ENCODE measurements at regions not wholly inside any gene's neighbourhood (a gene's known extent, or its start where the extent isn't known, plus 50 kb on each side); places are given as distances from the start of the nearest gene placed in this dataset.

DNA sequence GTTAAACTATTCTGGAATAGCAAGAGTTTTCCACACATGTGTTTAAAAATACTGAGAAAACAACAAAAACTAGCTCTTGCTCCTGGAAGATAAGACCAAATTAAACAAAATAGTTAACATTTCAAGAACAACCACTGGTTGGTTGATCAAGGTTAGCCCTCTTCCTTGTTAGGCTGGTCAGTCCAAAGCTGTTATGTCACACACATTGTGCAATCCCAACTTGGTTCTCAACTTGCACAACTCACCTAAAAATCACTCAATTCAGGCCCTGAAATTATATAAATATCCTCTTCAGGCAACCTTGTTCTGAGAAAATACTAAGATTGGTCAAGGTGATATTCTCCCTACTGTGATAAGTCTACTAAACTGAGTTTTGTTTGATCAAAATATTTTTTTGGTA lies 169.7 kb upstream of the LRP1B start:
- H3K36me3 Mint-ChIP-seq, result no peaks in the 10 kb centered on the region
- TF ChIP-seq, protein P1, sequence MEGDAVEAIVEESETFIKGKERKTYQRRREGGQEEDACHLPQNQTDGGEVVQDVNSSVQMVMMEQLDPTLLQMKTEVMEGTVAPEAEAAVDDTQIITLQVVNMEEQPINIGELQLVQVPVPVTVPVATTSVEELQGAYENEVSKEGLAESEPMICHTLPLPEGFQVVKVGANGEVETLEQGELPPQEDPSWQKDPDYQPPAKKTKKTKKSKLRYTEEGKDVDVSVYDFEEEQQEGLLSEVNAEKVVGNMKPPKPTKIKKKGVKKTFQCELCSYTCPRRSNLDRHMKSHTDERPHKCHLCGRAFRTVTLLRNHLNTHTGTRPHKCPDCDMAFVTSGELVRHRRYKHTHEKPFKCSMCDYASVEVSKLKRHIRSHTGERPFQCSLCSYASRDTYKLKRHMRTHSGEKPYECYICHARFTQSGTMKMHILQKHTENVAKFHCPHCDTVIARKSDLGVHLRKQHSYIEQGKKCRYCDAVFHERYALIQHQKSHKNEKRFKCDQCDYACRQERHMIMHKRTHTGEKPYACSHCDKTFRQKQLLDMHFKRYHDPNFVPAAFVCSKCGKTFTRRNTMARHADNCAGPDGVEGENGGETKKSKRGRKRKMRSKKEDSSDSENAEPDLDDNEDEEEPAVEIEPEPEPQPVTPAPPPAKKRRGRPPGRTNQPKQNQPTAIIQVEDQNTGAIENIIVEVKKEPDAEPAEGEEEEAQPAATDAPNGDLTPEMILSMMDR (IDR thresholded peaks at IDR 0.05), result no peak

DNA sequence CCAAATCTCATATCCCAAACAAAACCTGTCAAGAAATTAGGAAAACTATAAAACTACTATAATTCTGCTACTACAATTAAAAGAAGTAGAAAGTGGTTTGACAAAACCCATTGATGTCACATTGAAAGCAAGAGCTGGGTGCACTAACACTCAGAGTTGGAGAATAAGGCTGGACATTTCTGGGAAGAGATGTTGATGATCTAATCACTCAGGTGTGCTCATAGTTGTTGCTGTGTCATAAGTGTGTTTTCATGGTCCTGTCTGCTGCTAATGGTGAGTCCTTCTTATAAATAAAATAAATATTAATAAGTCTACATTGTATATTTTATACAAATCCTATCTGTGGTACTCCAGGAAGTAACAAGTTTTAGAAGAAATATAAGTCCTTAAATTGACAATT lies 168.2 kb upstream of the LRP1B start:
- Histone ChIP-seq H2AFZ (ENCODE audit: insufficient read depth, low read depth, low read length, poor library complexity, severe bottlenecking) (no peak overlapping the region), H3K27me3 (ENCODE audit: control insufficient read depth in 2 of 2, insufficient read depth in 2 of 2, low read length in 2 of 2) (no peaks in the 10 kb centered on the region), H3K4me1 (ENCODE audit: control insufficient read depth in 1 of 2, insufficient read depth in 2 of 2, low read length in 2 of 2) (no peaks in the 10 kb centered on the region), H3K36me3 (replicated peaks in 1 of 2; ENCODE audit: control insufficient read depth in 1 of 2, insufficient read depth in 2 of 2, low read length in 2 of 2) (no peaks in the 10 kb centered on the region), H3K9me3 (replicated peaks in 1 of 2; ENCODE audit: control insufficient read depth in 1 of 2, insufficient read depth in 1 of 2, low read length in 2 of 2) (no peaks in the 10 kb centered on the region), H3K79me2 (ENCODE audit: insufficient read depth, low read length) (no peaks in the 10 kb centered on the region), H3K9ac (ENCODE audit: insufficient read depth, low read length, poor library complexity, severe bottlenecking) (no peak overlapping the region), H3K27ac (ENCODE audit: low read depth in 1 of 2, low read length in 2 of 2) (no peak overlapping the region), H3K4me2 (replicated peaks; ENCODE audit: extremely low read depth, low read length, poor library complexity, severe bottlenecking) (no peak overlapping the region), H3K4me3 (replicated peaks in 1 of 3; ENCODE audit: low read depth in 2 of 3, low read length in 3 of 3) (no peak overlapping the region), H4K20me1 (ENCODE audit: insufficient read depth, low read length) (no peaks in the 10 kb centered on the region)
- Mint-ChIP-seq H3K27ac (no peak overlapping the region), H3K27me3 (ENCODE audit: low read depth in 3 of 3) (peaks cover 0 to 3% (median 2%) of the 10 kb centered on the region in 3 donors), H3K4me1 (no peaks in the 10 kb centered on the region), H3K36me3 (no peaks in the 10 kb centered on the region), H3K9me3 (peaks cover 0 to 4% (median 2%) of the 10 kb centered on the region in 7 donors), H3K4me3 (no peak overlapping the region)
- no peak for DNase-seq
- TF ChIP-seq, protein P1 (IDR thresholded peaks at IDR 0.05), result no peak
- intact Hi-C loops (cut with micrococcal nuclease), result no loop called here

More for the DNA sequence above, 169.7 kb upstream of the LRP1B start:
- H3K9ac ChIP-seq (ENCODE audit: insufficient read depth, low read length, poor library complexity, severe bottlenecking), result no peak overlapping the region
- Mint-ChIP-seq H3K27ac (no peak overlapping the region), H3K4me3 (no peak overlapping the region), H3K4me1 (no peaks in the 10 kb centered on the region), H3K9me3 (peaks cover 0 to 5% (median 2%) of the 10 kb centered on the region in 7 donors), H3K27me3 (ENCODE audit: low read depth in 3 of 3) (peaks cover 0 to 2% (median 2%) of the 10 kb centered on the region in 3 donors)
- no peaks in the 10 kb centered on the region for H3K9me3 ChIP-seq (replicated peaks in 1 of 2; ENCODE audit: control insufficient read depth in 1 of 2, insufficient read depth in 1 of 2, low read length in 2 of 2)
- H3K4me2 ChIP-seq (replicated peaks; ENCODE audit: extremely low read depth, low read length, poor library complexity, severe bottlenecking), result no peak overlapping the region
- no peak overlapping the region for H3K4me3 ChIP-seq (replicated peaks in 1 of 3; ENCODE audit: low read depth in 2 of 3, low read length in 3 of 3)
- DNase-seq, result no peak
- intact Hi-C loops (cut with micrococcal nuclease), result no loop called here
- no peak overlapping the region for H3K27ac ChIP-seq (ENCODE audit: low read depth in 1 of 2, low read length in 2 of 2)
- H4K20me1 ChIP-seq (ENCODE audit: insufficient read depth, low read length), result no peaks in the 10 kb centered on the region
- no peak overlapping the region for H2AFZ ChIP-seq (ENCODE audit: insufficient read depth, low read depth, low read length, poor library complexity, severe bottlenecking)
- H3K27me3 ChIP-seq (ENCODE audit: control insufficient read depth in 2 of 2, insufficient read depth in 2 of 2, low read length in 2 of 2), result no peaks in the 10 kb centered on the region
- H3K36me3 ChIP-seq (replicated peaks in 1 of 2; ENCODE audit: control insufficient read depth in 1 of 2, insufficient read depth in 2 of 2, low read length in 2 of 2), result no peaks in the 10 kb centered on the region
- no peaks in the 10 kb centered on the region for H3K4me1 ChIP-seq (ENCODE audit: control insufficient read depth in 1 of 2, insufficient read depth in 2 of 2, low read length in 2 of 2)
- H3K79me2 ChIP-seq (ENCODE audit: insufficient read depth, low read length), result no peaks in the 10 kb centered on the region
